GM20000 (cell line): ENCODE measurements at regions not wholly inside any gene's neighbourhood (a gene's known extent, or its start where the extent isn't known, plus 50 kb on each side); places are given as distances from the start of the nearest gene placed in this dataset.

Experiments
- DNase-seq: peaks from one replicate; pipeline ENCODE4 v3.0.0; 2012; ENCODE audit warnings: low spot score
- CTCF ChIP-seq: IDR thresholded peaks from 2 replicates; pipeline ENCODE4 v1.5.1; 2012; ENCODE audit warnings: mild to moderate bottlenecking, control low read depth; ENCODE audit errors: extremely low read depth, missing control alignments

GRCh38 chr20:19885939-19886660 lies 128.0 kb downstream of the RIN2 start:
- no peak for TF ChIP-seq CTCF
- no peak for DNase-seq

GRCh38 chr20:19886661-19887288 lies 128.7 kb downstream of the RIN2 start:
- no peak for TF ChIP-seq CTCF
- no peak for DNase-seq

DNA sequence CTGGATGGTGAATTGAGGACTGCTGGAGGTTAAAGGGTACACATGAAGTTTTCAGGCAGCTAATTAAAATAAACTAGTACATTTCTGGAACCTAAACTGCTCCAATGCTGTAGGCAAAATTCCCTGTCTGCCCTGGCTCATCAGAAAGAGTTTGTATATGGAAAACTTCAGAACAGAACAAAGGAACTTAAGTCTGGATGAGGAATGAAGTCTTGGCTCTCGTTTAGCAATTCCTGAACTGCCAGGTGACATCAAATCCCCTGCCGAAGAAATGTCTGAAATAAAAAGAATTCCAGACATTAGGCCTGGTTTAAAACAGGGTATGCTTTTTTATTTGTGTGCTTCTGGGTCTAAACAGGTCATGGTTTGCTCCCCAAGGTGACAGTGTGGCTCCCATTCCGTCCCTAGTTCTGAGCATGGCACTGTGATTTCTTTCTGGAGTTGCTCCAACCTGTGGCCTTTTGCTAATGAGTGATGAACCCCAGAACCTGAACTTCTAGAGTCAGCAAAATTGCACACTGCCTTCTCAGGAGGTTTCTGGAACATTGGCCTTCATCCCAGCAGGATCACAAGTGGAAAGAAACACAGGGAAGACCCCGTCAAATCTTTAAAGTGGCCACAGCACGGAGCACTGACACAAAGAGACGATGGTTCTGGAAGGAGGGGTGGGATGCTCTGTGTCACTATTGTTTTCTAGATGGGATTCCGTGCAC lies 129.4 kb upstream of the NAA20 start:
- no peak for DNase-seq
- TF ChIP-seq CTCF = no peak

DNA sequence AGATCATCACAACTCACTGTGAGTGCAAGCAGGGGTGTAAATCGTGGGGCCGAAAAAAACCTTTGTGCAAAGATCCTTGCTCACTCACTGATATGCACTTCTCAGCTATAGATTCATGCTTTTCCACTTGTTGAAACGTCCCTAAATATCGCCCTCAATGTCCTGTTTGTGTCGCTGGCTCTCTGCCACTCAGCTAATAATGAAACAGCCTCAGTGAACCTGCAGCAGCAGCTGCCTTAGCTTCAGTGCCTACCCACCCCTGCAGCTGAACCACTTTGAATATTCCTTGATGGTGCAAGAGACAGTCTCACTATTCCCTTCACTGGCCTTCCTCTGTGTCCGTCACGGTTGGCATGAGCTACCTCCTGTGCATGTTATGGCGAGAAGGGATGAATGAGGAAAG lies 128.9 kb upstream of the NAA20 start:
- no peak for DNase-seq

DNA sequence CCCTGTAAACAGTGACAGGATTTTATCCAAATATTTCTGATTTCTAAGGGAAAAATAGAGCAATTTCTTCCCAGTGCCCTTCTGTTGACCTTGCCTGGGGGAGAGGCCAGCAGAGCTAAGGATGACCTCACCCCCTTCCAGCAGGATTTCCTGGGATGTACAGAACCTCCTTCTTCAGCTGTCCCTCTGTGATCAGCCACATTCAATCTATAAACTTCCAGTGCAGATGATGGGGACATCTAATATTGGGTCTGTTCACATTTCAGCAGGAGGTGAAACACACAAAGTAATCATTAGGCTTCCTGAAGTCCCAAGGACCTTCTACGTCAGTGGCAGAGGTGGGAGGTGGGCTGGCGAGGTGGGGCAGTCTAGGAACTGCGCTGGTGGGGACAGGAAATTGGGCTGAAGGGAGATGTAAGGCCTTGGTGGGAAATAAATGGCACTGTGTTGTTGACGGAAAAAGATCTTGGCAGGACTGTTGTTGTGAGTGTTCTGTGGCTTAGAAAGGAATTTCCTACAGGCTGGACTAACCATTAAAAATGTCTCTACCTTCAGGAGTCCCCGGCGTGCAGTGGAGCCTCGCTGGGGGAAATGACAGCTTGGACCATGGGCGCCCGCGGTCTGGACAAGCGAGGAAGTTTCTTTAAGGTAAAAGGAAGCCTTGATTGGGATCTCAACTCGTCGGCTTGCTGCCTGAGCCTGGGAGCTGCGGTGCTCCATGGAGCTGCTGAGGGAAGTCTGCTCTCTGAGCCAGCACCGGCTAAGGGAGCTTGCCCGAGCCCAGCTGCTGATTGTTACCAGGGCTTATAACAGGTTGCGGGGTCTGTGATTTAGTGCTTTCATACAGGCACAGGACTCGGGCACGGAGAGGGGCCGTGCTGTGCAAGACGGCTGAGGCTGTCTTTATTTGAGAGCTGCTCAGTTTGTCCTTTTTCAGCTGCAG lies 127.9 kb upstream of the NAA20 start:
- no peak for TF ChIP-seq CTCF
- no peak for DNase-seq

More for the DNA sequence above, 128.9 kb upstream of the NAA20 start:
- TF ChIP-seq CTCF = no peak

DNA sequence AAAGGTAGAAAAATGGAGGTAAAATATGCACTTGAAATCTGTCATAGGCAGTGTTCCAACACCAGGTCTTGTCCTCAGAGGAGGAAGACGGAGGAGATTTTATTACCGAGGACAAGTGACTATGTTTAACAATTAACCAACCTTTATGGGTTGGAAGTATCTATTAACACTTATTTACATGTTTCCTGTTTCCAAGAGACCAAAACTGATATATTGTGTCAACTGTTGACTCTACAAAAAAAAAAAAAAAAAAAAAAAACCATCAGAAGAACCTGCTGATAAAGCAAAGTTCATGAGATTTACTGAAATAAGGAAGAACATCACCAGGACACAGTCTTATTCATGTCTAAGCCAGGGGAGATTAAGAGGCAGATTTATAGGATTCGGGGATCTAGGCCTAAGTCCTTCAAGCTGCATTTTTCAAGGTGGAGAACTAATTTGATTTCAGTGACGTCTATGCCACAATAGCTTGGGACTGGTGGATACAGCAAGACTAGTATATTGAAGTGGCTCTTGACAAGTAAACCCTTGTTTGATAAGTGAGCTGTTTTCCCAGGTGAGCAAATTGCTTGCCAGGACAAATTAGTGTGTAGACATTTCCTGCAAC lies 126.6 kb upstream of the NAA20 start:
- no peak for TF ChIP-seq CTCF
- no peak for DNase-seq
